GM23338 (cell line): ENCODE measurements at regions not wholly inside any gene's neighbourhood (a gene's known extent, or its start where the extent isn't known, plus 50 kb on each side); places are given as distances from the start of the nearest gene placed in this dataset.

ENCODE experiments used
- ATAC-seq: fragments of 200-7000 bp; cut with Tn5 transposase; 3 replicates; pipeline ENCODE4 v1.9.1; 2020
- DNase-seq: peaks from one replicate; pipeline ENCODE4 v3.0.0-alpha.2; 2015; ENCODE audit warnings: low spot score
- H2AFZ ChIP-seq: fragments of 200-600 bp; sonication (generic); 2 replicates; pipeline ENCODE4 v1.8.0; 2016; ENCODE audit warnings: antibody characterized with exemption, mild to moderate bottlenecking, moderate library complexity
- H3F3A ChIP-seq: fragments of 200-600 bp; sonication (generic); replicated peaks from 2 replicates; pipeline ENCODE4 v1.8.0; 2017; ENCODE audit warnings: antibody characterized with exemption, mixed run types, low read depth
- H3K27ac ChIP-seq: fragments of 200-600 bp; sonication (generic); 2 replicates; pipeline ENCODE4 v1.6.1; 2016; ENCODE audit warnings: low read depth
- H3K27me3 ChIP-seq: fragments of 200-600 bp; sonication (generic); 2 replicates; pipeline ENCODE4 v1.8.0; 2016; ENCODE audit warnings: mild to moderate bottlenecking, mixed run types, moderate library complexity; ENCODE audit not compliant: insufficient read depth
- H3K36me3 ChIP-seq: fragments of 200-600 bp; sonication (generic); 2 replicates; pipeline ENCODE4 v1.8.0; 2016; ENCODE audit warnings: mild to moderate bottlenecking; ENCODE audit not compliant: insufficient read depth
- H3K4me1 ChIP-seq: fragments of 200-600 bp; sonication (generic); 2 replicates; pipeline ENCODE4 v1.8.0; 2016; ENCODE audit warnings: mild to moderate bottlenecking, moderate library complexity; ENCODE audit not compliant: insufficient read depth
- H3K4me2 ChIP-seq: fragments of 200-600 bp; sonication (generic); 2 replicates; pipeline ENCODE4 v1.7.1; 2017; ENCODE audit warnings: mixed run types
- H3K4me3 ChIP-seq: fragments of 200-600 bp; sonication (generic); 2 replicates; pipeline ENCODE4 v1.6.1; 2016; ENCODE audit warnings: mixed run types
- H3K79me2 ChIP-seq: fragments of 200-600 bp; sonication (generic); replicated peaks from 2 replicates; pipeline ENCODE4 v1.8.0; 2017; ENCODE audit warnings: mild to moderate bottlenecking; ENCODE audit not compliant: insufficient read depth
- H3K9me2 ChIP-seq: fragments of 200-600 bp; sonication (generic); 2 replicates; pipeline ENCODE4 v1.8.0; 2017; ENCODE audit not compliant: insufficient read depth
- H4K20me1 ChIP-seq: fragments of 200-600 bp; sonication (generic); replicated peaks from 2 replicates; pipeline ENCODE4 v1.8.0; 2017; ENCODE audit warnings: mild to moderate bottlenecking; ENCODE audit not compliant: insufficient read depth
- H3K27ac Mint-ChIP-seq: 2 replicates; pipeline ENCODE4 v1.8.0; 2020; ENCODE audit warnings: inconsistent platforms, mild to moderate bottlenecking, moderate library complexity, mixed read lengths
- H3K27me3 Mint-ChIP-seq: 3 replicates; pipeline ENCODE4 v1.8.0; 2022; ENCODE audit warnings: low read depth, mild to moderate bottlenecking, moderate library complexity, mixed read lengths, inconsistent platforms; ENCODE audit not compliant: insufficient read depth, poor library complexity
- H3K36me3 Mint-ChIP-seq: 3 replicates; pipeline ENCODE4 v1.8.0; 2021; ENCODE audit warnings: low read depth, mild to moderate bottlenecking, inconsistent platforms, moderate library complexity, mixed read lengths
- H3K4me1 Mint-ChIP-seq: 3 replicates; pipeline ENCODE4 v1.8.0; 2020; ENCODE audit warnings: mild to moderate bottlenecking, inconsistent platforms, mixed read lengths
- H3K4me3 Mint-ChIP-seq: 3 replicates; pipeline ENCODE4 v1.8.0; 2021; ENCODE audit warnings: moderate library complexity, mild to moderate bottlenecking, inconsistent platforms, mixed read lengths
- H3K9me3 Mint-ChIP-seq: 3 replicates; pipeline ENCODE4 v1.8.0; 2020; ENCODE audit warnings: moderate library complexity, mild to moderate bottlenecking, inconsistent platforms, mixed read lengths
- EZH2phosphoT487 ChIP-seq: fragments of 200-600 bp; sonication (generic); IDR thresholded peaks from one replicate; pipeline ENCODE4 v1.8.1; 2018; ENCODE audit warnings: antibody characterized with exemption; ENCODE audit not compliant: unreplicated experiment
- JUNB ChIP-seq: IDR thresholded peaks from one replicate; pipeline ENCODE4 v1.6.1; 2016; ENCODE audit warnings: antibody characterized with exemption; ENCODE audit not compliant: unreplicated experiment
- POLR2AphosphoS5 ChIP-seq: IDR thresholded peaks from 2 replicates; pipeline ENCODE4 v1.6.1; 2016; ENCODE audit warnings: antibody characterized with exemption, low read depth
- ZNF114 ChIP-seq: fragments of 250-450 bp; sonication (Bioruptor Pico); IDR thresholded peaks from 2 replicates; pipeline ENCODE4 v1.5.0; 2020; ENCODE audit warnings: mild to moderate bottlenecking, moderate library complexity
- ZNF331 ChIP-seq: fragments of 250-450 bp; sonication (Bioruptor Pico); IDR thresholded peaks from 2 replicates; pipeline ENCODE4 v1.5.0; 2020; ENCODE audit warnings: low read depth, mild to moderate bottlenecking, moderate library complexity
- TF ChIP-seq, protein P1 (sequence below): IDR thresholded peaks from 2 replicates; pipeline ENCODE4 v1.6.1; 2016; ENCODE audit warnings: antibody characterized with exemption
- TF ChIP-seq, protein P2 (sequence below): fragments of 250-450 bp; sonication (Bioruptor Pico); IDR thresholded peaks from 2 replicates; pipeline ENCODE4 v1.5.0; 2020; ENCODE audit warnings: mild to moderate bottlenecking, moderate library complexity

DNA sequence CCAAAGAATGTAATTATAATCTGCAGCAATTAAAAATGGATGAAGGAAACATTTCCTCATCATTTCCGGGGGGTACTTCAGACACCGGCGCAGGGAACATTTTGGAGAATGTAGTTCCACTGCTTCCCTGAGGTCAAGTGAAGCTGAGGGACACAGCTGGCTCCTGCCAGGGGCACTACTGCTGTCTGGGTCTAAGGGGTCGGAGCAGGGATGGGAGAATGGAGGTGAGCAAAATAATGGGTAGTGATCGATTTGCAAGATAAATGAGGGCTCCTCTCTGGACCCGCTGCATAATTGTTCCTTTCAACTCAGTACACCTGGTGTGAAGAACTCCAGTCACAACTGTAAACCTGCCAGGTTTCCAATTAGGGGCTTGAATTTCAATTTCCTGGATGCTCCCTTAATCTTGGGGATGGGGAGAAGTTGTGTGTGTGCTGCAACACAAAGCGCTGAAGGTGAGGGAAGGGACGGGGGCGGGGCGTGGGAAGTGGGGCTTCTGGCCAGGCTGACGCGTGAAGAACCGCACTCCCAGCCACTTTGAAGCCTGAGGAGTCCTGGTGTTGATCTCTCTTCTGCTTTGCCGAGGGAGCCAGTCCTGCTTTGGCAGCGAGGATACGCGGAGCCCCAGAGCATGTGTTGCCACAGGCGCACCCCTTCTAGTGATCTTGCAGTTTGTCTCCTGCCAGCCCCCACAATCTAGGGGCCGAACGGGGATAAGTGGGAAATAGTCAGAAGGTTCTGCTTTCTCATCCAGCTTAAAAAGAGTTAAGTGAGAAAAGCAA is 57.9 kb upstream of the PCDH8 start (continued):
- no peak for TF ChIP-seq EZH2phosphoT487
- no peak for TF ChIP-seq ZNF114 (CRISPR knock-in tag)
- TF ChIP-seq JUNB: no peak

GRCh38 chr13:52905701-52906100 is 57.3 kb upstream of the PCDH8 start:
- peaks cover 16% of the 10 kb centered on the region for H3K27me3 Mint-ChIP-seq
- DNase-seq: no peak
- Histone ChIP-seq H3K9me2 (no peaks in the 10 kb centered on the region), H2AFZ (no peak overlapping the region), H3F3A (peaks cover 4% of the 10 kb centered on the region; the same call in 1 of the 2 replicates), H3K36me3 (no peaks in the 10 kb centered on the region), H3K4me2 (peak overlapping the region; percentile 53), H3K4me3 (peak overlapping the region; percentile 24), H4K20me1 (no peaks in the 10 kb centered on the region), H3K4me1 (peaks cover 69% of the 10 kb centered on the region), H3K27me3 (peaks cover 7% of the 10 kb centered on the region; the same call in 1 of the 2 replicates), H3K27ac (no peak overlapping the region), H3K79me2 (no peaks in the 10 kb centered on the region)
- H3K4me1 Mint-ChIP-seq: peaks cover 59% of the 10 kb centered on the region
- H3K9me3 Mint-ChIP-seq: no peaks in the 10 kb centered on the region
- no peak for TF ChIP-seq ZNF331 (CRISPR knock-in tag)
- no peak for TF ChIP-seq JUNB
- TF ChIP-seq, protein P1, sequence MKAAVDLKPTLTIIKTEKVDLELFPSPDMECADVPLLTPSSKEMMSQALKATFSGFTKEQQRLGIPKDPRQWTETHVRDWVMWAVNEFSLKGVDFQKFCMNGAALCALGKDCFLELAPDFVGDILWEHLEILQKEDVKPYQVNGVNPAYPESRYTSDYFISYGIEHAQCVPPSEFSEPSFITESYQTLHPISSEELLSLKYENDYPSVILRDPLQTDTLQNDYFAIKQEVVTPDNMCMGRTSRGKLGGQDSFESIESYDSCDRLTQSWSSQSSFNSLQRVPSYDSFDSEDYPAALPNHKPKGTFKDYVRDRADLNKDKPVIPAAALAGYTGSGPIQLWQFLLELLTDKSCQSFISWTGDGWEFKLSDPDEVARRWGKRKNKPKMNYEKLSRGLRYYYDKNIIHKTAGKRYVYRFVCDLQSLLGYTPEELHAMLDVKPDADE: no peak
- TF ChIP-seq, protein P2, sequence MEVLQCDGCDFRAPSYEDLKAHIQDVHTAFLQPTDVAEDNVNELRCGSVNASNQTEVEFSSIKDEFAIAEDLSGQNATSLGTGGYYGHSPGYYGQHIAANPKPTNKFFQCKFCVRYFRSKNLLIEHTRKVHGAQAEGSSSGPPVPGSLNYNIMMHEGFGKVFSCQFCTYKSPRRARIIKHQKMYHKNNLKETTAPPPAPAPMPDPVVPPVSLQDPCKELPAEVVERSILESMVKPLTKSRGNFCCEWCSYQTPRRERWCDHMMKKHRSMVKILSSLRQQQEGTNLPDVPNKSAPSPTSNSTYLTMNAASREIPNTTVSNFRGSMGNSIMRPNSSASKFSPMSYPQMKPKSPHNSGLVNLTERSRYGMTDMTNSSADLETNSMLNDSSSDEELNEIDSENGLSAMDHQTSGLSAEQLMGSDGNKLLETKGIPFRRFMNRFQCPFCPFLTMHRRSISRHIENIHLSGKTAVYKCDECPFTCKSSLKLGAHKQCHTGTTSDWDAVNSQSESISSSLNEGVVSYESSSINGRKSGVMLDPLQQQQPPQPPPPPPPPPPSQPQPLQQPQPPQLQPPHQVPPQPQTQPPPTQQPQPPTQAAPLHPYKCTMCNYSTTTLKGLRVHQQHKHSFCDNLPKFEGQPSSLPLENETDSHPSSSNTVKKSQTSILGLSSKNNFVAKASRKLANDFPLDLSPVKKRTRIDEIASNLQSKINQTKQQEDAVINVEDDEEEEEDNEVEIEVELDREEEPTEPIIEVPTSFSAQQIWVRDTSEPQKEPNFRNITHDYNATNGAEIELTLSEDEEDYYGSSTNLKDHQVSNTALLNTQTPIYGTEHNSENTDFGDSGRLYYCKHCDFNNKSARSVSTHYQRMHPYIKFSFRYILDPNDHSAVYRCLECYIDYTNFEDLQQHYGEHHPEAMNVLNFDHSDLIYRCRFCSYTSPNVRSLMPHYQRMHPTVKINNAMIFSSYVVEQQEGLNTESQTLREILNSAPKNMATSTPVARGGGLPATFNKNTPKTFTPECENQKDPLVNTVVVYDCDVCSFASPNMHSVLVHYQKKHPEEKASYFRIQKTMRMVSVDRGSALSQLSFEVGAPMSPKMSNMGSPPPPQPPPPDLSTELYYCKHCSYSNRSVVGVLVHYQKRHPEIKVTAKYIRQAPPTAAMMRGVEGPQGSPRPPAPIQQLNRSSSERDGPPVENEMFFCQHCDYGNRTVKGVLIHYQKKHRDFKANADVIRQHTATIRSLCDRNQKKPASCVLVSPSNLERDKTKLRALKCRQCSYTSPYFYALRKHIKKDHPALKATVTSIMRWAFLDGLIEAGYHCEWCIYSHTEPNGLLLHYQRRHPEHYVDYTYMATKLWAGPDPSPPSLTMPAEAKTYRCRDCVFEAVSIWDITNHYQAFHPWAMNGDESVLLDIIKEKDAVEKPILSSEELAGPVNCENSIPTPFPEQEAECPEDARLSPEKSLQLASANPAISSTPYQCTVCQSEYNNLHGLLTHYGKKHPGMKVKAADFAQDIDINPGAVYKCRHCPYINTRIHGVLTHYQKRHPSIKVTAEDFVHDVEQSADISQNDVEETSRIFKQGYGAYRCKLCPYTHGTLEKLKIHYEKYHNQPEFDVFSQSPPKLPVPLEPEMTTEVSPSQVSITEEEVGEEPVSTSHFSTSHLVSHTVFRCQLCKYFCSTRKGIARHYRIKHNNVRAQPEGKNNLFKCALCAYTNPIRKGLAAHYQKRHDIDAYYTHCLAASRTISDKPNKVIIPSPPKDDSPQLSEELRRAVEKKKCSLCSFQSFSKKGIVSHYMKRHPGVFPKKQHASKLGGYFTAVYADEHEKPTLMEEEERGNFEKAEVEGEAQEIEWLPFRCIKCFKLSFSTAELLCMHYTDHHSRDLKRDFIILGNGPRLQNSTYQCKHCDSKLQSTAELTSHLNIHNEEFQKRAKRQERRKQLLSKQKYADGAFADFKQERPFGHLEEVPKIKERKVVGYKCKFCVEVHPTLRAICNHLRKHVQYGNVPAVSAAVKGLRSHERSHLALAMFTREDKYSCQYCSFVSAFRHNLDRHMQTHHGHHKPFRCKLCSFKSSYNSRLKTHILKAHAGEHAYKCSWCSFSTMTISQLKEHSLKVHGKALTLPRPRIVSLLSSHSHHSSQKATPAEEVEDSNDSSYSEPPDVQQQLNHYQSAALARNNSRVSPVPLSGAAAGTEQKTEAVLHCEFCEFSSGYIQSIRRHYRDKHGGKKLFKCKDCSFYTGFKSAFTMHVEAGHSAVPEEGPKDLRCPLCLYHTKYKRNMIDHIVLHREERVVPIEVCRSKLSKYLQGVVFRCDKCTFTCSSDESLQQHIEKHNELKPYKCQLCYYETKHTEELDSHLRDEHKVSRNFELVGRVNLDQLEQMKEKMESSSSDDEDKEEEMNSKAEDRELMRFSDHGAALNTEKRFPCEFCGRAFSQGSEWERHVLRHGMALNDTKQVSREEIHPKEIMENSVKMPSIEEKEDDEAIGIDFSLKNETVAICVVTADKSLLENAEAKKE (CRISPR knock-in tag): no peak
- TF ChIP-seq EZH2phosphoT487: no peak
- TF ChIP-seq POLR2AphosphoS5: no peak
- H3K4me3 Mint-ChIP-seq: peak overlapping the region; percentile 49; the same call in 2 of the 3 replicates
- H3K36me3 Mint-ChIP-seq: no peaks in the 10 kb centered on the region
- H3K27ac Mint-ChIP-seq: no peak overlapping the region
- ATAC-seq: no peak
